GM21423 (cell line): ENCODE measurements at regions not wholly inside any gene's neighbourhood (a gene's known extent, or its start where the extent isn't known, plus 50 kb on each side); places are given as distances from the start of the nearest gene placed in this dataset.
A peak's percentile ranks its signal among the peaks of the same experiment; 100 is the strongest.
"Not testable (repeated sequence)": the region's sequence is repeated elsewhere in the genome, so short reads cannot be mapped to it uniquely, and the experiment has no call there.

ENCODE experiments used
- ATAC-seq: cut with Tn5 transposase; IDR thresholded peaks from one replicate; pipeline ENCODE4 v1.9.1; 2021; ENCODE audit warnings: mild to moderate bottlenecking, moderate library complexity; ENCODE audit not compliant: unreplicated experiment

DNA sequence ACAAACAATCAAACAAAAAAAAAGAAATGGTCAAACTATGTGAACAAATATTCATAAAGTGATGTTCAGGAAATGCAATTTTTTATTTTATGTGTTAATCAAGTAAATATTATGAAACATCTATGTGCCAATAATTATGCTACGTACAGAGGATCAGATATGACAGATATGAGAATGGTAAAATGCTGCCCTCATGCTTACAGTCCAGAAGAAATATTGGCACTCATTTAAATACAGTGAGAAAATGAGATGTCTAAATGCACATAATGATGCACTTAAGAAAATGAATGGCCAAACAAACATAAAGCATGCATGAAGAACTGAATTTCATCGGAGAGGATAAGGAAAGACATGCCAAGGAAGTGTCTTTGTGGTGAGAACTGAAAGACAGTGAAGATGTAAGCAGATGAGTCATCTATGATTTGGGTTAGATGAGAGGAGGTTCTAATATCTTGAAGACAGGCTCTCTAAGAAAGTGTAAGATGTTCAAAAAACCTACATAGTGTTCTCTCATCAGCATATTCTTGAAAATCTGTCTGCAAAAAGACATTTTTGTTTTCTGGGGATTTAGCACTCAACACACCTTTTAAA is 1231.1 kb upstream of the ACO1 start:
- ATAC-seq: peak; percentile 98

DNA sequence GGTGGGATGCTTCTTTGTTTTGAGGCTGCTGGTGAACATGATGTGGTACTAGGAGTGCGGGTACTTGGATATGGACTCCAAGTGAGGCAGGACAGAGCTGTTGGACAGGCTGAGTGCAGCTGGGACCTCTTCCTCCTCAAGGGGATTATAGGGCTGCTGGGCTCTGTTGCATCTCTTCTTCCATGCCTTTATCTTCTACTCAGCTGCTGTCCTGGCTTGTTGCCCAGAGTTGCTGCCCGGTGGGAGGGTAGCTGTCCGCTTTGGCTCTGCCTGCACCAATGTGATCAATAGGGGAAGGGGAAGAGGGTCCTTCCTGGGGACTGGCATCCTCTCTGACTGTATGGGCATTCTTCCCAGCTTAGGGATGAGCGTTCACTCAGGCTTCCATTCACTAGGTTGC is 1217.9 kb upstream of the ACO1 start:
- ATAC-seq: no peak

DNA sequence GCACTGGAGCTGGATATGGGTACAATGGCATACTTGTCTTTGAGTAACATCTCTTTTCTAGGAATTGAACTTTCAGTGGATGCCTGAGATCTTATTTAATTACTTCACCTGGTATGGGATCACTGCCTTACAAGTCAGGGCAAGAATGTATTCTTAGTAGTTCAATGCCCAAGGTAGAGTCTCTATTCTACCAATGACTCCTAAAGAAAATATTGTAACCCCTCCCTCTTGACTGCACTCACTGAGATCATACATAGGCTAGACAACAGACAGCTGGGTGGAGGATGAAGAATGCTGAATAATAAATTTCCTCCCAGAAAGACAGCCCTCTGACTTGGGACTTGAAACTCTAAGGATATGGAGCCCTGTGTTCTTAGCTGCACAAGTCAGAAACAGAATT is 1216.3 kb upstream of the ACO1 start:
- ATAC-seq: no peak

DNA sequence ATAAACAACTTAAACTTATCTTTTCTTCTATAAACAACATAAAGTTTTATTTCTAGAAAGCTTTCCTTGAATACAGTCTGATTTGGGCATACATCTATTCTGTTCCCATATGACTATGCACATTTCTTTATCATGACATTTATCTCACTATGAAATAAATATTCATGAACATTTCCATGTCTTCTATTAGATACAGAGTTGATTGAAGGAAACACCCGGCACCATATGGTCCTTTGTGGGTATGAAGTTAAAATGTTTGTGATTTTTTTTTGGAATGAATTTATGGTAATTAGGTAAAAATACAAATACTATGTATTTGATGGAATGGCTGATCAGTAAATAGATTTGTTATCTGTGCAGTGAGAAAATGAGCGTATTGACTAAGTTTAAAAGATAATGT is 1209.8 kb upstream of the ACO1 start:
- no peak for ATAC-seq

DNA sequence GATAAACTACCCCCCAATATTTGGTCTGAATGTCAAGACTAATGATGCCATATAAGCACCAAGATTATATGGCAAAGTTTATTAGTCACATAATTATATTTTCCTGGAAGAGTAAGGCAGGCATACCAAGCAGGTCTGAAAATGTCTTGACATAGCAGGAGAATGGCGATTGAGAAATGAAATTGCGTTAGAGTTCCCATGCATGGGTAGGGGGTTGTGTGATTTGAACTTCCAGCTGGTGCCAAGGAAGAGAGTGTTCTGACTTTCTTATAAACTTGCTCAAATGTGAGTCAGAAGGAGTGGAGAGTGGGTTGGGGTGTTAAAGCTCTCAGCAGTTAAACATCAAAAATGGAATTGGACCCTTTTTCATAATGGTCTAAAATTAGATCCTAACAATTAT is 1200.6 kb upstream of the ACO1 start:
- ATAC-seq: no peak

DNA sequence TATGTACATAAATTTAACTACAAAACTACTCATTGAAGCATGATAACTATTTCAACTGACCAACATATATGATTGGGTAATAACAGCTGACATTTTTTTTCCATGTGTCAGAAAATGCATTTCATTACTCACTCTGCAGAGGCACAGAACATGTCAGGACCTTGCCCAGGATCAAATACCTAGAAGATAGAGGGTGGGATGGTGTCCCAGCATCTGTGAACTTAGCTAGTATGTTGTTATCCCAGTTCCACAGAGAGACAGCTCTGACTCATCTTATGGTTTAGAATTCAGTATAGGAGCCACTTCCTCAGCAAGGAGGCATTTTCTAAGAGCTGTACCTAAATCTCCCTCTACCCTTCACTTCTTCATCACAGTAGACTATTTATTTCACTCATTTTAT is 1198.6 kb upstream of the ACO1 start:
- no peak for ATAC-seq

DNA sequence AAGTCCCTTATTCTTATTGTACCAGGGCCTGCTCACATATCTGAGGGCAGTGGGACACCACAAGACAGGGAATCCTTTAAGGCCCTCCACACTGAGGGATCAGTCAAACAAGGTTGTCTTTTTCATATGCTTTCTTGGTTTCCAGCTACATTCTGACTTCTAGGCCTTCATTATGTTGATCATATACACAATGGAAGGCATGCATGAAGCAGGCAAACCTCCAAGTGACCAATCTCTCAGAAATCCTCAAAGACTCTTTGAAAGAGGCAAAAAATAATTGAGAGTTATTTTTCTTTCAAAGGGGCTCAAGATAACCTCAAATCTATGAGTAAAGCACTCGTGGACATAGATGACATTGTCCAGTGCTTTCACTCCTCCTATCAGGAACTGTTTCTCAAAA is 1195.9 kb upstream of the ACO1 start:
- no peak for ATAC-seq

DNA sequence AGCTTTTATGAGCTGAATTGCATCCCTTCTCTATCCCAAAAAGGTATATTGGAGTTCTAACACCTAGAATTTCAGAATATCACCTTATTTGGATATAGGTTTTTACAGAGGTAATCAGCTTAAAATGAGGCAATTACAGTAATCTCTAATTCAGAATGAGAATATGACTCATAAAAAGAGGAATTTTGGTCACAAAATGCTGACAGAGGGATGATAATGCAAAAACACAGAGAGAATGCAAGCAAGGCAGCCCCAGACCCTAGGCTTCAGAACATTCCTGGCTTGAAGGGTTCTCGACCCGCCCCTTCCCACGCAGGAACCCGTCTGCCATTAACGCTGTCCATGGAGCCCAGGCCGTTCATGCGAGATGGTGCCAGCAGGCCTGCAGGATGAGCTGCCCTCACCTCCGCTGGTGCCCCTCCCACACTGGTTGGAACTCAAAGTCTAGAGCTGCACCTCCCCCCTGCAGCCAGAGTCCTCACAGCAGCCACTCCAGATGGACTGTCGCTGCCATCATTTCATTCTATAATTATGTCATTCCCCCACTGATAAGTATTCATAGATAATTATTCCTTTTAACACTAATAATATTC is 1173.4 kb upstream of the ACO1 start:
- peak; percentile 94 for ATAC-seq

DNA sequence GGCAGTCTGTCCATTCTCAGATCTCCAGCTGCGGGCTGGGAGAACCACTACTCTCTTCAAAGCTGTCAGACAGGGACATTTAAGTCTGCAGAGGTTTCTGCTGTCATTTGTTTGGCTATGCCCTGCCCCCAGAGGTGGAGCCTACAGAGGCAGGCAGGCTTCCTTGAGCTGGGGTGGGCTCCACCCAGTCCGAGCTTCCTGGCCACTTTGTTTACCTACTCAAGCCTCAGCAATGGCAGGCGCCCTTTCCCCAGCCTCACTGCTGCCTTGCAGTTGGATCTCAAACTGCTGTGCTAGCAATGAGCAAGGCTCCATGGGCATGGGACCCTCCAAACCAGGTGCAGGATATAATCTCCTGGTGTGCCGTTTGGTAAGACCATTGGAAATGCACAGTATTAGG is 1154.5 kb upstream of the ACO1 start:
- ATAC-seq: not testable (repeated sequence)

DNA sequence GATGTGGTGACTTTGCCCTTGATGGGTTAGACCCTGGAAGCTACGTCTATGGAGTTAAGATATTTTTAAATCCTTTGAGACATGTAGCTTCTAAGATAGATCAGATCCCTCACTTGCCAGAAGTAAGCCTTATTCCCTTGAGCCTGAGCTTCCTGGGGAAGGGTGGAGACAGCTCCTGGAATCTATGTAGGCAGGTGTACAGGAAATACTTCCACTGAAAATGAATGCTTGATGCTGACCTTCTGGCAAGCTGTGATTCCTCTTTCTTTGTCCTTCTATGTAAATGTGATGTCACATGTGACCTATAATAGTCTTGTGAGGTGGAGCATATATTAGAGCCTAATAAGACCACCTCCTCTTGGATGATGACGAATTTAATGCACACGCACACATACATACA is 1152.0 kb upstream of the ACO1 start:
- no peak for ATAC-seq

DNA sequence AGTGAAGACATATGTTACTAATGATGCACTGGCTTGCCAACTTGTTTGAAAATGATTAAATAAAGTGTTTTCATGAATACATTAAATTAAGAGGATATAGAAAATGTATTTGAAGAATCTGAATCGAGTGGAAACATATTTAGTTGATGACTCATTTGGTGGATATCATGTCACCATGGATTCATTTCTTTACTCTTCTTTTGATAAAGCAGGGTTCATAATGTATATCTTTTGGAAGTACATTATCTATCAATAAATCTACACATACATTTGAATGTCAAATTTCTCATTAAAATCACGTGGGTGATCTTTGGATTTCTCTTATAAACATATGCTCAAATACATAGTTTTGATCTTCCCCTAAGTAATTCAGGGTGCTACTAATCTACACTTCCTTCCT is 1148.1 kb upstream of the ACO1 start:
- ATAC-seq: no peak

DNA sequence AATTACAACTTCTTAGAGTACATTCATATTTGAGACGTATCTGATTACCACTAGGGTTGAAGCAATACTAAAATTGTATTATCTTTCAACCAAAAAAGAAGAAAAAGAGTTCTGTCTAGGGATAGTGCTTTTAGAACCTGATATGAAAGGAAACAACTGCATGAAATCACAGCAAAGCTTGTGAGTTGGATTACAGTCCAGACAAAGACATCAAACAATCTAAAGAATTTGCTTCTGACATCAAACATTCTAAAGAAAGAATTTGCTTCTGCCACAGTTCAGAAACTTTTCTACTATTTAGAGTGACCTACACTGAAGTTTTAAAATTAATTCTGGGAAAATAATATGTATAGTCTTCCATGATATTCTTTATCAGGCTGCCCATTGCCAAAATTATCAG is 1141.1 kb upstream of the ACO1 start:
- no peak for ATAC-seq

DNA sequence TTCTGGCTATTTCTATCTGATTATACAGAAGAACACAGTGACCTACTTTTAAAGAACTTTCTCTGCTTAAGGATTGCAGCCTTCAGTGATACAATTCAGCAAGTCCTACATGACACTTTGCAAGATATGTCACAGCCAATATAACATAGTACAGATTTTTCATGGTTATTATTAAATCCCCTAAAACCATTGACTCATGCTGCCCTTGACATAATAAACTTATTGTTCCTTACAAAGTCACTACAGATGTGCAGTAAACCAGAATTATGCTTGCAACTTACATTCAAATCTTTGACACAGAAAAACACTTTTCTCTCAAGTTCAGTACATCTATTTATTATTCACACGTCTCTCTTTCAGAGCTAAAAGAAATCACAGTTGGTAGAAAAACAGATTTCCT is 1136.3 kb upstream of the ACO1 start:
- ATAC-seq: no peak

DNA sequence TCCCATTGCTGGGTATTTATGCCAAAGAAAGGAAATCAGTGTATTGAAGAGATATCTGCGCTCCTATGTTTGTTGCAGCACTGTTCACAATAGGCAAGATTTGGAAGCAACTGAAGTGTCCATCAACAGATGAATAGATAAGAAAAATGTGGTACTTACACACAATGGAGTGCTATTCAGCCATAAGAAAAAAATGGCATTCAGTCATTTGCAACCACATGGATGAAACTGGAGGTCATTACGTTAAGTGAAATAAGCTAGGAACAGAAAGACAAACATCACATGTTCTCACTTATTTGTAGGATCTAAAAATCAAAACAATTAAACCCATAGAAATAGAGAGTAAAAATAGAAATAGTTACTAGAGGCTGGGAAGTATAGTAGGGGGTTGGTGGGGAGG is 1133.1 kb upstream of the ACO1 start:
- ATAC-seq: no peak

DNA sequence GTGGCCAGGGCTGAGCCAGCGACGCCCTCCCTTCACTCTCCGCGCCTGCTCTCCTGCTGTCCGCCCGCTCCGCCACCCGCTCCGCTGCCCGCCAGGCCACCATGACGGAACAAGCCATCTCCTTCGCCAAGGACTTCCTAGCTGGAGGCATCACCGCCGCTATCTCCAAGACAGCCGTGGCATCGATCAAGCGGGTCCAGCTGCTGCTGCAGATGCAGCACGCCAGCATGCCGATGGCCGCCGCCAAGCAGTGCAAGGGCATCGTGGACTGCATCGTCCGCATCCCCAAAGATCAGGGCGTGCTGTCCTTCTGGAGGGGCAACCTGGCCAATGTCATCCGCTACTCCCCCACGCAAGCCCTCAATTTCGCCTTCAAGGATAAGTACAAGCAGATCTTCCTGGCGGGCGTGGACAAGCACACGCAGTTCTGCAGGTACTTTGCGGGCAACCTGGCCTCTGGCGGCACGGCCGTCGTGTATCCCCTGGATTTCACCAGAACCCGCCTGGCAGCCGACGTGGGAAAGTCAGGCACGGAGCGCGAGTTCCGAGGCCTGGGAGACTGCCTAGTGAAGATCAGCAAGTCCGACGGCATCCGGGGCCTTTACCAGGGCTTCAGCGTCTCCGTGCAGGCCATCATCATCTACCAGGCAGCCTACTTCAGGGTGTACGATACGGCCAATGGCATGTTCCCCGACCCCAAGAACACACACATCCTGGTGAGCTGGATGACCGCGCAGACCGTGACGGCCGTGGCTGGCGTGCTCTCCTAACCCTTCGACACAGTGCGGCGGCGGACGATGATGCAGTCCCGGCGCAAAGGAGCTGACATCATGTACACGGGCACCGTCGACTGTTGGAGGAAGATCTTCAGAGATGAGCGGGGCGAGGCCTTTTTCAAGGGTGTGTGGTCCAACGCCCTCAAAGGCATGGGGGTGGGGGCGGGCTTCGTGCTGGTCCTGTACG is 1130.4 kb upstream of the ACO1 start:
- ATAC-seq: no peak

DNA sequence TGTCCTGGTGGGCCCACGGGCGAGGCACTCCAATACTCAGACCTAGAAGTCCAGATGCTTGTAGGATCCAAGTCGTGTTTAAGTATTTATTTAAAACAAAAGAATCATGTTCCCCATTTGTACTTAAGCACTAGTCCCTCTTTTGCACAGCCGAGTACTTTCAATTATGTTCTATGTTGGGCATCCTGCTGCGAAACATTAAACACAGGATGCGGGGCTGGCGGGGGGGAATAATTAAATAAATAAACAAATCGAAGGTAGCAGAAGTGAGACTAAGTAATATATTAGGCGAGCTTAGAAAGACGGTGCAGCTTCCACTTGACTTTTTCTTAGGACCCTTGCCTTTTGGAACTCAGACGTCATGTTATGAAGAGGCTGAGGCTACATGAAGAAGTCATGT is 1129.2 kb upstream of the ACO1 start:
- ATAC-seq: no peak

DNA sequence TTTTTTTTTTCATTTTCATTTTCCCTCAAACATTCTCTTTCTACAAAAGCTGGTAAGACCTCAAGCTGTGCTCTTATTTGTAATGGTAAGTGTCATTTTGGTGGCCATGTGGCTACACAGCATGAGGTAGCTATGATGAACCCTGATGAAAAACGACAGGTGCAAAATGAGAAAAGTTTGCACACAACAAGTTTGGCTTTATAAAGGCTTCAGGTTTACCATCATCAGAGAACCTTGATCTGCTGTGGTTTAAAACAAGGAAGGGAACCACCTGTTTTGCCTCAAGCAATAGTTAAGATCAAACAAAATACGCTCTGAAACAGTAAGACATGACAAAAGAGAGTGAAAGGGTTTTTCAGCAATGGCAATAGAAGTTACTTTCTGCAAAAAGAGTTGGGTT is 1124.6 kb upstream of the ACO1 start:
- no peak for ATAC-seq

DNA sequence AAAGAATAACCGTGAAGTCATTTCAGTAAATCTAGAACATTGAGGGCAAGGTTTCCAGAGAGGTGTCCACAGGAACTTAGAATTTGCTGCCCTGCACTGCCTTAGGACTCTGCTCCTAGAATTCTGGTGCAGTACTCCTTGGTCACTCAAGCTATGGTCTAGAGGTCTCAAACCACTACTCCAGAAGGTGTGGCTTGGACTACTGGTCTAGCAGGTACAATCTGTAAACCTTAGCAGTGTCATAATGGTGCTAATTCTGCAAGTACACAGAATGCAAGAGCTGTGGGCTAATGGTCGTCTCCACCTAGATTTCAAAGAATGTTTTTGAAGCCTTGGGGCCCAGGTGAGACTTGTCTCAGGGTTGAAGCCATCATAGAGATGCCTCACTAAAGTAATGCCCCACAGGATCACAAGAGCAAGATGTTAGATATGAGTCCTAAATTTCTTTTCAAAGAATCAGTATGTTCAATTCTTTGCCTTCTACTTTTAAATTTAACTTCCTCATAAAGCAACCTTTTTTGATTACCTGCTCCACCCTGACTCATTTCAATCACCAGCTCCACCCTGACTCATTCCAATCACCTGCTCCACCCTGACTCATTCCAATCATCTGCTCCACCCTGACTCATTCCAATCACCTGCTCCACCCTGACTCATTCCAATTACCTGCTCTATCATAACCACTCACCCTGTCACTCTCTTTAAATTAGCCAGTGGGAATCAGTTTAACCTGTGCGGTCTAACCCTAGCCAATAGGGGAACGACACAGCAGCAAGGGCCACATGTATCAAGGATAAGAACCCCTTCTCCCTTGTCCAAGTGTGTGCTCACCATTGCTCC is 1111.8 kb upstream of the ACO1 start:
- ATAC-seq: no peak

DNA sequence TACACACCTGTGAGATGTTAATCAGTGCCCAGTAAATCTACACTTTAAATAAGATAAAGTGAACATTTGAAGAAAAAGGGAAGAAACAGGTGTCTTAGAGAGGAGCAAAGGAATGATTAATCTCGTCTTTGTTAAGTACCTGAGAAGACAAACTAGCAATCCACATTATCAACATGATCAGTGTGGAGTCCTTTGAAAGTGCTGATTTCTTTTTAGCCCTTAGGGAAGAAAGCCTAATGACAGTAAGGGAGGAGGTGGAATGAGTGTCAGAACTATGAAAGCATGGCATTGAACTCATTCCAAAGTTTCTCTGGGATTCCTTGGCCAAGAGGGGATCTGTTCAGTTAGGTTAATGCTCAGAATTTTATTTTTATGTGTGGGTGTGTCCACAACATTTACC is 1109.0 kb upstream of the ACO1 start:
- no peak for ATAC-seq

DNA sequence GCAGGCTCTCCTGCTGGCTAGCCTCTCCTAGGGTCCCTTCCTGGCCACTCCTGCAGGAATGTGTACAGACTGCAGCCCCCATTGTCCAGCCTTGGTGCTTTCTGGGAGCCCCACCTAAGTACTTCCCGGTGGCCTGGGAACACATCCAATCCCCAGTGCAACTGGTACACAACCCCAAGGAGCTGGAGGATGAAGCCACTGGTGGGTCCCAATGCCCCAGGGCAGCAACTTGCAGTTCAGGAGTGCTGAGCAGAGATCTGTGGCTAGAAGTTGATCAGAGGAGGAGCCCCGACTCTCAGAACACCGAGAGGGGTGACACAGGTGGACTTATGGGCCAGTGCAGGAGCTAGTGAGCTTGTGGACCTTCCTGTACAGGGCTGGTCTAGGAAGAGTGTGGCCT is 1093.7 kb upstream of the ACO1 start:
- ATAC-seq: no peak
